ENCODE measurements at regions not wholly inside any gene's neighbourhood (a gene's known extent, or its start where the extent isn't known, plus 50 kb on each side); places are given as distances from the start of the nearest gene placed in this dataset.

GRCh38 chr2:56656826-56657225 is 473.0 kb downstream of the CCDC85A start:
- no peaks in the 10 kb centered on the region for H3F3A ChIP-seq (ENCODE audit: low read depth)
- H3K27ac ChIP-seq = no peak overlapping the region
- H3K4me1 ChIP-seq = no peaks in the 10 kb centered on the region
- H3K27me3 Mint-ChIP-seq (ENCODE audit: insufficient read depth, low read depth) = no peaks in the 10 kb centered on the region
- H3K27ac Mint-ChIP-seq = no peak overlapping the region
- H3K36me3 Mint-ChIP-seq = no peaks in the 10 kb centered on the region
- H3K9me3 ChIP-seq (ENCODE audit: low read depth) = no peaks in the 10 kb centered on the region
- no peaks in the 10 kb centered on the region for H3K27me3 ChIP-seq
- H3K4me3 Mint-ChIP-seq = no peak overlapping the region
- no peak overlapping the region for H3K4me2 ChIP-seq
- no peak for DNase-seq (ENCODE audit: low spot score)
- H3K9me3 Mint-ChIP-seq = no peaks in the 10 kb centered on the region
- H3K79me2 ChIP-seq (ENCODE audit: low read depth) = no peaks in the 10 kb centered on the region
- H3K36me3 ChIP-seq = no peaks in the 10 kb centered on the region
- no peak overlapping the region for H3K9ac ChIP-seq
- H2AFZ ChIP-seq (replicated peaks) = no peak overlapping the region
- no peak overlapping the region for H3K4me3 ChIP-seq
- H3K4me1 Mint-ChIP-seq = no peaks in the 10 kb centered on the region
- TF ChIP-seq CTCF (IDR thresholded peaks at IDR 0.05) = no peak
- no peak for TF ChIP-seq EZH2 (IDR thresholded peaks at IDR 0.05)
- TF ChIP-seq EZH2phosphoT487 (IDR thresholded peaks at IDR 0.05) = no peak
- H4K20me1 ChIP-seq (ENCODE audit: low read depth) = no peaks in the 10 kb centered on the region

- no peak overlapping the region for H3K4me3 Mint-ChIP-seq
- Histone ChIP-seq H3K9ac (no peak overlapping the region), H3K27me3 (no peaks in the 10 kb centered on the region), H3K36me3 (no peaks in the 10 kb centered on the region), H3F3A (ENCODE audit: low read depth) (no peaks in the 10 kb centered on the region), H3K4me1 (no peaks in the 10 kb centered on the region), H3K9me3 (ENCODE audit: low read depth) (no peaks in the 10 kb centered on the region), H3K4me2 (no peak overlapping the region), H3K79me2 (ENCODE audit: low read depth) (no peaks in the 10 kb centered on the region), H4K20me1 (ENCODE audit: low read depth) (no peaks in the 10 kb centered on the region), H2AFZ (replicated peaks) (no peak overlapping the region), H3K4me3 (no peak overlapping the region), H3K27ac (no peak overlapping the region)
- H3K27me3 Mint-ChIP-seq (ENCODE audit: insufficient read depth, low read depth) = no peaks in the 10 kb centered on the region
- H3K36me3 Mint-ChIP-seq = no peaks in the 10 kb centered on the region
- DNase-seq (ENCODE audit: low spot score) = no peak
- H3K4me1 Mint-ChIP-seq = no peaks in the 10 kb centered on the region
- no peak overlapping the region for H3K27ac Mint-ChIP-seq
- peaks cover 4% of the 10 kb centered on the region for H3K9me3 Mint-ChIP-seq
- TF ChIP-seq EZH2 (IDR thresholded peaks at IDR 0.05) (no peak), CTCF (IDR thresholded peaks at IDR 0.05) (no peak), EZH2phosphoT487 (IDR thresholded peaks at IDR 0.05) (no peak)
Observed at GRCh38 chr2:56666777-56667176, 483.0 kb downstream of the CCDC85A start.

DNA sequence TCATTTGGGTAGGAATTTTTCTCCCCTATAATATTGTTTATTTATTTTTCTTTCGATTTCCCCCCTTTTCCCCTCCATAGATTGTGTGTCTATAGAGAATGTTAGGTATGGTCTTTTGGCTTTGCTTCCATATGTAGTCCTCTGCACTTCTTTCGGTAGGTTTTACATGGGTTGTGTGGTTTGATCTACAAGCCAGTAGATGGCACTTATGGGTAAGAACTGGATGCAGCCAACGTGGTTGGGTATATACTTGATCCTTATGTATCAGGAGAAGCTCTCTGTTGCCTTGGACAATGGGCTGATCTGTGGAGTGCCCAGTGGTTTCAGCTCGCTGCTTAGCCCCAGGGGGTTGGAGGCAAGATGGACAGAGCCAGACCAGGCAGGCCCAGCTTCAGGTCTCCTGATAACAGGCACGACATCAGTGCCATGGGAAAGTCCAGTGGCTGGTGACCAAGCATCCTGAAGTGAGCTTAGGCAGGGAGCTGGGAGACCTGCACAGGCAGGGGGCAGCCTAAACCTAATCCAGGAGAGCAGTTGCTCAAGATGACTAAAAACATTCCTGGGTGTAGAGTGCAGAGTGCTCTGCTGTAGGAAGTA is 488.3 kb downstream of the CCDC85A start:
- H3K27ac Mint-ChIP-seq = no peak overlapping the region
- no peaks in the 10 kb centered on the region for H4K20me1 ChIP-seq (ENCODE audit: low read depth)
- DNase-seq (ENCODE audit: low spot score) = no peak

DNA sequence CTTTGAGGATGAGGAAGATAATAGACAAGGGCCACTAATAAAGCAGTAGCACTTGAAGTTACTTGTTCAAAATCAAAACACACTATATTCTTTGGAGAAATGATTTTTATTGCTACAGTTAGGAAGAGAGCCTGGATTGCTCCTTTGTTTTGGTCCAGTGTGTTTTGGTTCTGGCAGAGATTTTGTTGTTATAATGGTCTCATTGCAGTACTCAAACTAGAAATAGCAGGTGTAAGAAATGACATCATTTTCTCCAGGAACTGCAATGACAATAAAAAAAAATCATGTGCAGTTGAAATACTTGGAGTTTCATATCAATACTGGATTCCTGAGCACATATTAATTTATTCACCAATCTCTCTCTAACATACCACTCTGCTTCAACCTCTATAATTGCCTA is 490.3 kb downstream of the CCDC85A start:
- DNase-seq (ENCODE audit: low spot score) = no peak
- no peak overlapping the region for H2AFZ ChIP-seq (replicated peaks)
- no peaks in the 10 kb centered on the region for H3K9me3 ChIP-seq (ENCODE audit: low read depth)

More for the DNA sequence above, 488.3 kb downstream of the CCDC85A start:
- no peak overlapping the region for H3K27ac ChIP-seq
- no peak overlapping the region for H3K4me2 ChIP-seq
- no peaks in the 10 kb centered on the region for H3K4me1 ChIP-seq
- Mint-ChIP-seq H3K9me3 (peaks cover 12% of the 10 kb centered on the region), H3K36me3 (no peaks in the 10 kb centered on the region), H3K27me3 (ENCODE audit: insufficient read depth, low read depth) (no peaks in the 10 kb centered on the region), H3K4me1 (no peaks in the 10 kb centered on the region), H3K4me3 (no peak overlapping the region)
- no peak overlapping the region for H3K9ac ChIP-seq
- no peak overlapping the region for H3K4me3 ChIP-seq
- H3K79me2 ChIP-seq (ENCODE audit: low read depth) = no peaks in the 10 kb centered on the region
- no peaks in the 10 kb centered on the region for H3K27me3 ChIP-seq
- H3K36me3 ChIP-seq = no peaks in the 10 kb centered on the region
- H2AFZ ChIP-seq (replicated peaks) = no peak overlapping the region
- no peaks in the 10 kb centered on the region for H3F3A ChIP-seq (ENCODE audit: low read depth)
- no peaks in the 10 kb centered on the region for H3K9me3 ChIP-seq (ENCODE audit: low read depth)
- no peak for TF ChIP-seq EZH2 (IDR thresholded peaks at IDR 0.05)

More for the DNA sequence above, 490.3 kb downstream of the CCDC85A start:
- Histone ChIP-seq H3K9ac (no peak overlapping the region), H3K4me2 (no peak overlapping the region), H3K27ac (no peak overlapping the region), H3K79me2 (ENCODE audit: low read depth) (no peaks in the 10 kb centered on the region), H3K4me1 (no peaks in the 10 kb centered on the region), H3K36me3 (no peaks in the 10 kb centered on the region), H3K27me3 (no peaks in the 10 kb centered on the region), H3K4me3 (no peak overlapping the region), H3F3A (ENCODE audit: low read depth) (no peaks in the 10 kb centered on the region), H4K20me1 (ENCODE audit: low read depth) (no peaks in the 10 kb centered on the region)
- Mint-ChIP-seq H3K27me3 (ENCODE audit: insufficient read depth, low read depth) (no peaks in the 10 kb centered on the region), H3K27ac (no peak overlapping the region), H3K4me1 (no peaks in the 10 kb centered on the region), H3K4me3 (no peak overlapping the region), H3K9me3 (peaks cover 12% of the 10 kb centered on the region), H3K36me3 (no peaks in the 10 kb centered on the region)
- TF ChIP-seq CTCF (IDR thresholded peaks at IDR 0.05) (no peak), EZH2phosphoT487 (IDR thresholded peaks at IDR 0.05) (no peak), EZH2 (IDR thresholded peaks at IDR 0.05) (no peak)
